ENCODE measurements at regions not wholly inside any gene's neighbourhood (a gene's known extent, or its start where the extent isn't known, plus 50 kb on each side); places are given as distances from the start of the nearest gene placed in this dataset.

- TF ChIP-seq, protein P1, sequence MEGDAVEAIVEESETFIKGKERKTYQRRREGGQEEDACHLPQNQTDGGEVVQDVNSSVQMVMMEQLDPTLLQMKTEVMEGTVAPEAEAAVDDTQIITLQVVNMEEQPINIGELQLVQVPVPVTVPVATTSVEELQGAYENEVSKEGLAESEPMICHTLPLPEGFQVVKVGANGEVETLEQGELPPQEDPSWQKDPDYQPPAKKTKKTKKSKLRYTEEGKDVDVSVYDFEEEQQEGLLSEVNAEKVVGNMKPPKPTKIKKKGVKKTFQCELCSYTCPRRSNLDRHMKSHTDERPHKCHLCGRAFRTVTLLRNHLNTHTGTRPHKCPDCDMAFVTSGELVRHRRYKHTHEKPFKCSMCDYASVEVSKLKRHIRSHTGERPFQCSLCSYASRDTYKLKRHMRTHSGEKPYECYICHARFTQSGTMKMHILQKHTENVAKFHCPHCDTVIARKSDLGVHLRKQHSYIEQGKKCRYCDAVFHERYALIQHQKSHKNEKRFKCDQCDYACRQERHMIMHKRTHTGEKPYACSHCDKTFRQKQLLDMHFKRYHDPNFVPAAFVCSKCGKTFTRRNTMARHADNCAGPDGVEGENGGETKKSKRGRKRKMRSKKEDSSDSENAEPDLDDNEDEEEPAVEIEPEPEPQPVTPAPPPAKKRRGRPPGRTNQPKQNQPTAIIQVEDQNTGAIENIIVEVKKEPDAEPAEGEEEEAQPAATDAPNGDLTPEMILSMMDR (IDR thresholded peaks at IDR 0.05): no peak
- no peak for TF ChIP-seq POLR2A (IDR thresholded peaks at IDR 0.05)
These were observed 621.9 kb downstream of the TECRL start for GRCh38 chr4:63787326-63787725.

All from Peyer's patch (tissue), 4 donors.